Omental fat pad (tissue), 3 donors: ENCODE measurements at regions not wholly inside any gene's neighbourhood (a gene's known extent, or its start where the extent isn't known, plus 50 kb on each side); places are given as distances from the start of the nearest gene placed in this dataset.

ENCODE experiments used
- ATAC-seq: fragments of 150-250 bp; one replicate; pipeline ENCODE4 v1.9.1; 2016; ENCODE audit warnings: mild to moderate bottlenecking, moderate library complexity; ENCODE audit not compliant: low FRiP score
- DNase-seq: peaks from one replicate; pipeline ENCODE4 v3.0.0-alpha.2; 2019; ENCODE audit warnings: low spot score
- TF ChIP-seq, protein P1 (sequence below), 3 donors: fragments of 450-650 bp; IDR thresholded peaks; one replicate each; pipeline ENCODE4 v1.5.1; 2016 to 2017; ENCODE audit warnings: antibody characterized with exemption in 3 of 3, mild to moderate bottlenecking in 3 of 3, moderate library complexity in 2 of 3

DNA sequence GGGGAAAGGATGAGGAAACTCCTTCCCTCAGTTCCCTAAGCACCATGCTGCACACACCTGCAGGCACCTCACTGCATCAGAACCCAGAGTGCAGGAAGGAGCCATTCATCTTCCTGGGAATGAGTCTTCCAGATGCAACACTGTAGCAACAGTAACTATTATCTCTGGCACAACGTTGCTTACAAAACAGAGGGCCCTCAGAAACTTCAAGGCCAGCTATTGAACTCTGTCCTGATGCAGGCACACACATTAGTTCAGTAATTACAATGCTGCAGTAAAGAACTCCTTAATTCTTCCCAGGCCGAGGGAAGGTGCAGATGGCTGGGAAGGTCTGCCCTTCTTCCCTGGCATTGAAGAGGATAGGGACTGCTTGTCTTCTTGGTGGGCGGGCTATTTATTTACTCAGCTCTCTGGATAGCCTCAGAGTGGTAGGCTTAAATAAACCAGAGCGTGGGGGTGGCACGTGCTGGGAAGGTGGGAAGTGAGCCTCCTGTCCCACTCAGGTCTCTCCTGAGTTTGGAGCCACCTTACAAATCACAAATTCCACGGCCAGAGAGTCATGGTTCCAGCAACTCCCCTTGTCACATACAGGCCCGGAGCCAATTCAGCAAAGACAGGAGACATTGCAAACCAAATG lies 125.1 kb upstream of the JCAD start:
- ATAC-seq (no peak), DNase-seq (no peak)
- TF ChIP-seq, protein P1, sequence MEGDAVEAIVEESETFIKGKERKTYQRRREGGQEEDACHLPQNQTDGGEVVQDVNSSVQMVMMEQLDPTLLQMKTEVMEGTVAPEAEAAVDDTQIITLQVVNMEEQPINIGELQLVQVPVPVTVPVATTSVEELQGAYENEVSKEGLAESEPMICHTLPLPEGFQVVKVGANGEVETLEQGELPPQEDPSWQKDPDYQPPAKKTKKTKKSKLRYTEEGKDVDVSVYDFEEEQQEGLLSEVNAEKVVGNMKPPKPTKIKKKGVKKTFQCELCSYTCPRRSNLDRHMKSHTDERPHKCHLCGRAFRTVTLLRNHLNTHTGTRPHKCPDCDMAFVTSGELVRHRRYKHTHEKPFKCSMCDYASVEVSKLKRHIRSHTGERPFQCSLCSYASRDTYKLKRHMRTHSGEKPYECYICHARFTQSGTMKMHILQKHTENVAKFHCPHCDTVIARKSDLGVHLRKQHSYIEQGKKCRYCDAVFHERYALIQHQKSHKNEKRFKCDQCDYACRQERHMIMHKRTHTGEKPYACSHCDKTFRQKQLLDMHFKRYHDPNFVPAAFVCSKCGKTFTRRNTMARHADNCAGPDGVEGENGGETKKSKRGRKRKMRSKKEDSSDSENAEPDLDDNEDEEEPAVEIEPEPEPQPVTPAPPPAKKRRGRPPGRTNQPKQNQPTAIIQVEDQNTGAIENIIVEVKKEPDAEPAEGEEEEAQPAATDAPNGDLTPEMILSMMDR (IDR thresholded peaks at IDR 0.05) = no peak

DNA sequence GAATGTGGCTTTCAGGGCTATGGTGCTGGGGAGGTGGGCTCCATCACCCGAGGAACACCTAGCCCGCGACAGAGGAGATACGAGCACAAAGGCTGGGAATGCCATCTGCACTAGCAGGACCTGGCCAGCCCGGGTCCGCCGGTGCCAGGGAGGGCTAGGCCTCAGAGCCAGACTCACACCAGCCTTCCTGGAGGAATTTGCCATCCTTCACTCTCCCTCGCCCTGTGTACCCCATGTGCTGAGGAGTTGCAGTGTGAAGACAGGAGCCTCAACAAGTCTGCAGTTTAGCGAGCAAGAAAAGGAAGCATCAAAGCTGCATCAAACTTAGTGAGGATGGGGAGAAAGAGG lies 123.6 kb upstream of the JCAD start:
- no peak for DNase-seq
- TF ChIP-seq, protein P1 (IDR thresholded peaks at IDR 0.05) = no peak
- ATAC-seq = no peak

DNA sequence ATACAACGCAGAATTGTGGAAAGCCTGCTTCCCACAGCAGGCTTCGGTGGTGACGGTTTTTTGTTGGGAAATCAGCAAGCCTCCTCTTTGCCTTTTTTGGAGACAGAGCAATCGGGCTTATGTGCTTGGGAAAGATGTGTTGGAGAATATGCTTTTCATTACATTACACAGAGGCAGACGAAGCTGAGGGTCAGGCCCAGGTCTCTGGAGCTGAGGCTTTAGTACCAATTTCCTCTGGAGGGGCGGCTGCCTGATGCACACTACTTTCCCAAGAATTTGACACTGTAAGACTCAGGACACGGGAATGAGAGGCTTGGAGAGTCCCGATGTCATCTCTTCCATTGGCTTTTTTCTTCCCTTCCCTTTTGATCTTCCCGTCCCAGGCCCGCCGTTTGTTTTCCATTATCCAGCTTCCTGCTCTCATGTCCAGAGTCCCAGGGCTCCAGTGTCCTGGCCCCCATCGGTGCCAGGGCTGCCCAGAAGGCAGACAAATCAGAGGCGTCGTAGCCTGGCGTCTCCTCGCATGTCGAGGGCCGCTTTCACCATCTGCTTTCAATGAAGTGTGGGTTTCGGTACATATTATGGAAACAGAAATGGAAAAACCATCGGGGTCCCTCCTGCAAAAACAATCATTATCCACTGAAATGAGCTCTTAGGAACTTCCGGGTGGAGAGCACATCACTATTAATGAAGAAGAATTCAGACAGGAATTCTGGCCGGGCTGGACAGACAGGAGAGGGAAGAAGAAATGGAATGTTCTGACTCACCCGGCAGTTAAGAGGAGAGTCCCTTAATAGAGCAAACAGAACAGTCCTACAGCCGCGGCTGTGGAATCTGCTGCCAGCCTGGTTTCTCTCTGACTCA lies 123.0 kb upstream of the JCAD start:
- ATAC-seq = peak; percentile 35
- TF ChIP-seq, protein P1 (IDR thresholded peaks at IDR 0.05) = no peak
- no peak for DNase-seq

DNA sequence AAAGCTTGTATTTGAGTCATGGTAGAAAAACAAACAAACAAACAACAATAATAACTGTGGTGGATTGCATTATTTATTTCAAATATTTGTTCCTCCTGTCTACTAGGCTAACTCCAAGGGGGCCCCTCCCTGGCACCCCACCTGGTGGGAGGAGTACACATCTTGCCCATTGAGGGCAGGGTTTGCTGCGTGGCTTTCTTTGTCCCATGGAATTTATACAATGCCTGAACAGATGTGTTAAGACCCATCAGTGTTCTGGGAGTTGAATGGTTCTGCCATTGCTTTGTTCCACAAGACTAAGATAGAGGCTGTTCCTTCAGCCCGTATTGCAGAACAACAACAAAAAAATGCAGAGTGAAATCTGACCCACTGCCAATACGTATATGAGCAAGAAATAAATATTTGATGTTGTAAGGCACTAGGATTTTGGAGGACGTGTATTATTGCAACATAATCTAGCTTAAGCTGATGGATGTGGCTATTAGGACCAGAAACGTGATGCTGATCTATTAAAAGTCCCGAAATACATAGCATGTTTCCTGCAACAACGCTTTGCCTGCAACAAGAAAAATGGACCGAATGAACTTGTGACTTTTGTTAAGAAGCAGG lies 119.1 kb upstream of the JCAD start:
- TF ChIP-seq, protein P1 (IDR thresholded peaks at IDR 0.05) = no peak
- DNase-seq (no peak), ATAC-seq (no peak)

DNA sequence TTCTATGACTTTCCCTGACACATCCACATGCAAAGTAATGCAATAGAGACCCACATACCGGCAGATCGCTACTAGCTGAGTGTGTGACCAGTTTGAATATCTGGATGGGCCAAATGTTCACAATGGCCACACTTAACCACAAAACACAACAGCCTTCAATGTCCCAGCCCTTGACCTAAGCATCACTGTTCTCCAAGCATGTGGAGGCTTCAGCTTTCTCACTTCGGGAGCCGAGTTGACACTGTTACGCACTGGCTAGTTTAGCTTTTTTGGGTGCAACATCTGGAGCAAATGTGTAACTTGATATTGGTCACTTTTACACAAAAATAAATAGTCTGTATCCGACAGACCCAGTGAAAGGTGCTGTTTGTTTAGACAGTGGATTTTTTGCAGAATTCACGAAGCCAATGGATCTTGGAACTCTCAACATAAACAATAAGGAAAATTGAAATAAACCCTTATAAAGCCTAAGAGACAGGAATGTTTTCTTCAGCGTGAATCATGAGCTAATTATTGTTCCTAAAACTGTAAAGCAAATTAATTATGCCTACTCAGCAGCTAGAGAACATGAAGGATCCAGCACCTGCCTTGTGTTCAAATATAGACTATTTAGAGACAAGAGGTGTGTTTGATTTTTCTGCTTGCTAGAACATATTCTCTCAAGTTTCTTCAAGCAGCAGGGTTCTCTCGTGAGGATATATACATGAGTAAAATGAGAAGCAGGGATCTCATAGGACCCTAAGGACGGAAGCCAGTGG lies 117.6 kb upstream of the JCAD start:
- DNase-seq (no peak), ATAC-seq (no peak)
- TF ChIP-seq, protein P1 (IDR thresholded peaks at IDR 0.05) = no peak

DNA sequence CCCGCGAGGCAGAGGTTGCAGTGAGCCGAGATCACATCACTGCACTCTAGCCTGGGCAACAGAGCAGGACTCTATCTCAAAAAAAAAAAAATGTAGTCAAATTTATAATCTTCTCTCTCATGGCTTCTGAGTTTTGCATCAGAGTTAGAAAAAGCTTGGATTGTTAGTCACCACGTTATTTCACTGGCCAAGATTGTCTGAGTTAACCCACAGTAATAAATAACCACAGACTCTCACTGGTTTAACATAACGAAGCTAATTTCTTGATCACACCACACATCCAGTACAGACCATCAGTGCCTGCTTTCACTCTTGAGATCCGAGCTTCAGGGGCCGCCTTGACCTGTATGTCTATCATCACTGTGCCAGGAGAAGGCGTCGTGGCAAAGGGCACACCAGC lies 116.8 kb upstream of the JCAD start:
- no peak for ATAC-seq
- DNase-seq = no peak
- TF ChIP-seq, protein P1 (IDR thresholded peaks at IDR 0.05) = no peak
